ENCODE measurements at regions not wholly inside any gene's neighbourhood (a gene's known extent, or its start where the extent isn't known, plus 50 kb on each side); places are given as distances from the start of the nearest gene placed in this dataset.

- no peaks in the 10 kb centered on the region for H3K27me3 ChIP-seq (ENCODE audit: control insufficient read depth, insufficient read depth, low read length)
- TF ChIP-seq CTCF (IDR thresholded peaks at IDR 0.05; ENCODE audit: insufficient read depth, low read depth, low read length): no peak
- H3K36me3 ChIP-seq (ENCODE audit: control insufficient read depth, insufficient read depth, low read length): no peaks in the 10 kb centered on the region
- DNase-seq (ENCODE audit: low read depth): no peak
- ChIA-PET POLR2A (no interaction called here), CTCF (interaction anchor here (0.6 kb wide), 1 partner anchor 12 kb away, joined by 3 read pairs; no protein-coding TSS in a partner anchor)
- no peak overlapping the region for H3K4me3 ChIP-seq (ENCODE audit: low read depth, low read length)
Measured at GRCh38 chr10:118513174-118513573, 82.3 kb downstream of the PRLHR start.

GRCh38 chr10:118511711-118512110, 83.7 kb downstream of the PRLHR start:
- Histone ChIP-seq H3K36me3 (ENCODE audit: control insufficient read depth, insufficient read depth, low read length) (no peaks in the 10 kb centered on the region), H3K4me3 (ENCODE audit: low read depth, low read length) (no peak overlapping the region), H3K27me3 (ENCODE audit: control insufficient read depth, insufficient read depth, low read length) (no peaks in the 10 kb centered on the region)
- no peak for TF ChIP-seq CTCF (IDR thresholded peaks at IDR 0.05; ENCODE audit: insufficient read depth, low read depth, low read length)
- ChIA-PET POLR2A (no interaction called here), CTCF (no interaction called here)
- DNase-seq (ENCODE audit: low read depth): no peak

GRCh38 chr10:118508863-118509262, 86.6 kb downstream of the PRLHR start:
- no peak for TF ChIP-seq CTCF (IDR thresholded peaks at IDR 0.05; ENCODE audit: insufficient read depth, low read depth, low read length)
- Histone ChIP-seq H3K4me3 (ENCODE audit: low read depth, low read length) (no peak overlapping the region), H3K27me3 (ENCODE audit: control insufficient read depth, insufficient read depth, low read length) (no peaks in the 10 kb centered on the region), H3K36me3 (ENCODE audit: control insufficient read depth, insufficient read depth, low read length) (no peaks in the 10 kb centered on the region)
- DNase-seq (ENCODE audit: low read depth): no peak
- CTCF ChIA-PET: no interaction called here
- POLR2A ChIA-PET: no interaction called here

- POLR2A ChIA-PET: no interaction called here
Measured at GRCh38 chr10:118508355-118508754, 87.1 kb downstream of the PRLHR start.

GRCh38 chr10:118506671-118507590, 88.5 kb downstream of the PRLHR start:
- TF ChIP-seq CTCF (IDR thresholded peaks at IDR 0.05; ENCODE audit: insufficient read depth, low read depth, low read length): no peak
- no peak overlapping the region for H3K4me3 ChIP-seq (ENCODE audit: low read depth, low read length)
- POLR2A ChIA-PET: no interaction called here
- DNase-seq (ENCODE audit: low read depth): no peak
- H3K36me3 ChIP-seq (ENCODE audit: control insufficient read depth, insufficient read depth, low read length): no peaks in the 10 kb centered on the region
- H3K27me3 ChIP-seq (ENCODE audit: control insufficient read depth, insufficient read depth, low read length): no peaks in the 10 kb centered on the region
- CTCF ChIA-PET: no interaction called here

More at GRCh38 chr10:118508355-118508754, 87.1 kb downstream of the PRLHR start:
- no peaks in the 10 kb centered on the region for H3K27me3 ChIP-seq (ENCODE audit: control insufficient read depth, insufficient read depth, low read length)
- H3K36me3 ChIP-seq (ENCODE audit: control insufficient read depth, insufficient read depth, low read length): no peaks in the 10 kb centered on the region
- no peak for DNase-seq (ENCODE audit: low read depth)
- H3K4me3 ChIP-seq (ENCODE audit: low read depth, low read length): no peak overlapping the region
- no peak for TF ChIP-seq CTCF (IDR thresholded peaks at IDR 0.05; ENCODE audit: insufficient read depth, low read depth, low read length)
- CTCF ChIA-PET: no interaction called here
